Esophagus squamous epithelium (tissue), 4 donors: ENCODE measurements at regions not wholly inside any gene's neighbourhood (a gene's known extent, or its start where the extent isn't known, plus 50 kb on each side); places are given as distances from the start of the nearest gene placed in this dataset.

Source experiments
- CTCF ChIP-seq, 6 experiments: fragments of 450-650 bp in 4 of 6; fragments of 200-600 bp in 2 of 6; sonication (generic) in 2 of 6; IDR thresholded peaks; one replicate each; pipeline ENCODE4 v1.5.1; 2016 to 2019; ENCODE audit warnings: antibody characterized with exemption in 6 of 6, mild to moderate bottlenecking in 4 of 6, moderate library complexity in 4 of 6
- POLR2A ChIP-seq, 4 donors: fragments of 450-650 bp; IDR thresholded peaks; one replicate each; pipeline ENCODE4 v1.6.1; 2017; ENCODE audit warnings: antibody characterized with exemption in 4 of 4, mild to moderate bottlenecking in 4 of 4, moderate library complexity in 3 of 4

DNA sequence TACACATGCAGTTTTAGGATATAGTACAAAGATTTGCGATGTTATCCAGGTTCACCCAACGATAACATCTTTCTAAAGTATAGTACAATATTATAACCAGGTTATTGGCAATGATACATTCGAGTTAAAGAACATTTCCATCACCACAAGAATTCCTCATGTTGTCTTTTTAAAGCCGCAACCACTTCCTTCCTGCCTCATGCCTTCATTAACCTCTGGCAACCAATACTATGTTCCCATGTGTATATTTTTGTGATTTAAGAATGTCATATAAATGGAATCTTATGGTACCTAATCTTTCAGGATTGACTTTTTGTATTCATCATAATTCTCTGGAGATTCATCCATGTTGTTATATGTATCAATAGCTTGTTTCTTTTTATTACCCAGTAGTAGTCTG, 1183.2 kb downstream of the CDH11 start:
- TF ChIP-seq CTCF (IDR thresholded peaks at IDR 0.05): no peak
- TF ChIP-seq POLR2A (IDR thresholded peaks at IDR 0.05): no peak
